Activated CD8-positive, alpha-beta memory T cell treated with anti-CD3 and anti-CD28 coated beads for 1 hour (primary cell): ENCODE measurements at regions not wholly inside any gene's neighbourhood (a gene's known extent, or its start where the extent isn't known, plus 50 kb on each side); places are given as distances from the start of the nearest gene placed in this dataset.
A peak's percentile ranks its signal among the peaks of the same experiment; 100 is the strongest.
"Not testable (repeated sequence)": the region's sequence is repeated elsewhere in the genome, so short reads cannot be mapped to it uniquely, and the experiment has no call there.

Experiments used
- DNase-seq, 2 donors: peaks; one replicate each; pipeline ENCODE4 v3.0.0-alpha.2; 2020; ENCODE audit warnings: low read depth in 1 of 2; ENCODE audit errors: extremely low read depth in 1 of 2

DNA sequence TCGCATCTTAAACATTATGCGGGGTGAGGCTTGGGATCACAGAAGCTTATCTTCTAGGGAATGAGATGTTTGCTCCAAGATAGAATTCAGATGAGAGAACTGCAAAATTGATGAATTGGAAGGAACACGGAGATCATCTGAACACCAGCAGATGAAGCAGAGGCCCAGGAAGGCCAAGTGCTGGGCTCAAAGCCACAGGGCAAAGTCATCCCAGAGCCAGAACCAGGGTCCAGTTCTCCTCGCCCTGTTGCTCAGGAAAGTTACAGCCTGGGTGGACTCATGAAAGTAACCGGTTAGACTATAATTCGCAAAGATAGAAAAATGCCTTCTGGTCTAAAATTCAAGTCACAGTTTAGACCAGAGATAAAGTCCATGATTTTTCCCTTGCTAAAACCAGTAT is 456.1 kb upstream of the ID2 start:
- no peak for DNase-seq

DNA sequence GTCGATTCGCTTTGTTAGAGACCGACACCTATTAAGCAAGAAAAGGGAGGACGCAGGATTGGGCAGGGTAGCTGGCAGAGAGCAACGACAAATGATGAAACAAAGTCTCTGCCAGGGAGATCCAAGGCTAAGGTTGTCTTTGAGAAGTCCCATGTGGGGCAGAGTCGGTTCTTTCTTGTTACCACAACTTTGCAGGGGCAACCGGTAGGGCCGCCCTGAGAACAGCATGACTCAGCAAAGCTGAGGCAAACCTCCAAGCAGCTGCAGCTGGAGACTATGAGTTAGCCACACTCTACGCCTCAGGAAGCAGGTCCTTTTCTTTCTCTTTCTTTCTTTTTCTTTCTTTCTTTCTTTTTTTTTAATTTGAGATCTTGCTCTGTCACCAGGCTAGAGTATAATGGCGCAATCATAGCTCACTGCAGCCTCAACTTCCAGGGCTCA is 452.3 kb upstream of the ID2 start:
- peak in 1 of 2 donors; percentile 19 for DNase-seq

- DNase-seq = no peak
Measured at GRCh38 chr2:8230466-8230865, 451.4 kb upstream of the ID2 start.

- no peak for DNase-seq
Measured at GRCh38 chr2:8231902-8232301, 450.0 kb upstream of the ID2 start.

- no peak for DNase-seq
Measured at GRCh38 chr2:8232871-8233270, 449.0 kb upstream of the ID2 start.

DNA sequence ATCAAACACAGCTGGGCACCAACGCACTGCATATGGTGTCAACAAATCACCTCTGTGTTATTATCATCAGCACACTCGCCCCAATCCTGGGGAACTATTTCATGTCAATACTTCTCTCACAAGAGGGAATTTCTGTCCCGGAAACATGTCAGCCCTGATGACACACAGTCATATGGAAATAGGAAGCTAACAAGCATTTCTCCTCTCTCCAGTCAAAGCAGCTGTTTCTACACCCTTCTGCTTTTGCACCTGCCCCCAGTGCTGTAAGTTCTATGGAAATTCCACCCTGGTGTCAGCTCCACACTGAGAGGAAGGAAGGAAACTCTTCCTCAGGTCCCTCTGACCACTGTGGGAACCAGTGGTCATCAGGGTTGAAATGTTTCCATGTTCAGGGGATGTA is 447.6 kb upstream of the ID2 start:
- DNase-seq = no peak

DNA sequence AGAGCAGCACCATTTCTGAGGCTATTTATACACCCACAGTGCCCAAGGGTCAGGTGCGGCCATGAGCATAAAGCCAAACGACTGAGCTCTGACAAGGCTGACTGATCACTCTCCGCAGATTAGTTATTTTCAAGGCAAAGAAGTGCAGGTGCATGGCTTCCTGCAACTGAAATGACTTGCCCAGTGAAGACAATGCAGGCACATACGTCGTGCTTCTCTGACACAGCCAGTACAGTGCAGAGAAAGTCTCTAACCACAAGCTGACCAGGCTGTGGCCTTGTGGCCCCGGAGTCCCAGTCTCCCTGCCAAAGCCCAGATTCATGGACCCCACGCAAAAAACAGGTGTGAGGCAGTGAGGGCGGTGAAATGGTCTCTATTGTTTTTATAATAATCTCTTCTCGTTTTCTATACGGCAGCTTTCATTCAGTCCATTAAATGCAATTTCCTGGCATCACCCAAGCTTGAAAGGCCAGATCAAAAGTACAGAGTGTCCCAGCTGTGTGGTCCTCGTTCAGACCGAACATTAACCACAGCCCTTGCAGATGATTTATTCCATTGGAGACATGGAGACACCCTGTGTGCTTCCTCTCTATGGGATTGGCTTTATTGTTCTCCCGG is 447.0 kb upstream of the ID2 start:
- DNase-seq = no peak

DNA sequence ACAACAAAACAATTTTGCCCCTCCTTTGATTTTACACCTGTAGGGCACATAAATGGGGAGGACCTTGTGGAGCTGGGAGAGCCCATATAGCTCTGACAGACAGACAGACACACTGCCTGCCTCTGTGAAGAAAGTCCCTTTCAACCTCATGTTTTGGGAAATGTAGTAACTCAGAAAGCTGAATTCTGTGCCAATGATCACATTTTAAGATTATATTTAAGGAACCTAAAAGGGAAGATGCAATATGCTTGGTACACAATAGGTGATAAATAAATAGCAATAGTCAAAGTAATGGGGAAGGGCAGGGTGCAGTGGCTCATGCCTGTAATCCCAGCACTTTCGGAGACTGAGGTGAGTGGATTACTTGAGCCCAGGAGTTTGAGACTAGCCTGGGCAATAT is 446.4 kb upstream of the ID2 start:
- DNase-seq = no peak

- no peak for DNase-seq
Measured at GRCh38 chr2:8236391-8236790, 445.5 kb upstream of the ID2 start.

DNA sequence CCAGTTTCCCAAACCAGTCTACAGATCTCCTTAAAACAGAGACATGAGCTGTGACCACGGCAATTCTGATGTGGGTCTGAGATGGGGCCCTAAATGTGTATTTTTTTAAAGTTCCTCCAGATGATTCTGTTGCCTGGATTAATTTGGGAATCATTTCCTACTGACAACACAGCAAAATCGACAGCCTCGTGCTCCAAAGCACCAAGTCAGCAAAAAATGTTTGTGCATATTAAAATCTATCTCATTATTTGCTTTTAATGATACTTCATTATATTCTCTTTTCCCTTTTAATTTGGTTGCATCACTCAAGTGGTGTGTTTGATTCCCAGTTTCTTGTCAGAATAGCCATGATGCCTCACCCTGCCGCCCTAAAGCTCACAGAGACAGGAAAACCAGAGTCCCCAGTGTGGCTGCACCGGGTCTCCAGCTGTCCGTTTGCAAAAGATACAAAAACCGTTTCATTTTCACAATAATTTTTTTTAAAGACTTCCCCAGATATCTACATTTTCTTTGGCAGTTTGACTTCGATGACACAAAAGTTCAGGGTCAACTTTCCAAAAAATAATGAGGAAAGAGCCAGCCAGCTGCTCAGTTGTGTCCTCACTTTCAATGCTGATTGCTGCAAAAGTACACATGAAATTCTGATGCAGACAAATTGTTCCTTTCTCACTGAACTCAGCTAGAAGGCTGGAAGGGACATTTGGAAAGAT is 443.2 kb upstream of the ID2 start:
- DNase-seq = no peak

DNA sequence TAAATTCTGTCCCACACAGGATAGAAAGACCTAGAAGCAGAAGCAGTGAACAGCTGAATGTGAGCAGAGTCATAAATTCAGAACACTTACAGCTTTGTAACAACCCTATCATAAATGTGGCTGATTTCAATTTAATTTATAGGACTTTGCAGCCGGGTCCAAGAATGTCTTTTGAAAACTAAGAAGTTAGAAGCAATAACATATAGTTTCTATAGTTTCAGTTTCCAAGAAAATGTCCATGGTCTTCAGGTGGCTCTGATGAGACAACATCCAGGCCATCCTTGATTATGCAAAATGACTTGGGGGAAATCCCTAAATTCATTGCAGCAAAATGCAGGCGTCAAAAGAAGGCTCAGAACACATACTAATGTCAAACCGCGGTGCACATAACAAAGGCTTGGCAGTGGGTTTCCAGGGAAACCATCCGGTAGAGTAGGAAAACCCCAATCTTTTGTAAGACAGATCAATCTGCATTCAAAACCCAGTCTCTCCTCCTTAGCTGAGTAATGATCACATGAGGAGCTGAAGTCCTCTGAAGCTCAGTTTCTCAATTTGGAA is 442.2 kb upstream of the ID2 start:
- DNase-seq = no peak

DNA sequence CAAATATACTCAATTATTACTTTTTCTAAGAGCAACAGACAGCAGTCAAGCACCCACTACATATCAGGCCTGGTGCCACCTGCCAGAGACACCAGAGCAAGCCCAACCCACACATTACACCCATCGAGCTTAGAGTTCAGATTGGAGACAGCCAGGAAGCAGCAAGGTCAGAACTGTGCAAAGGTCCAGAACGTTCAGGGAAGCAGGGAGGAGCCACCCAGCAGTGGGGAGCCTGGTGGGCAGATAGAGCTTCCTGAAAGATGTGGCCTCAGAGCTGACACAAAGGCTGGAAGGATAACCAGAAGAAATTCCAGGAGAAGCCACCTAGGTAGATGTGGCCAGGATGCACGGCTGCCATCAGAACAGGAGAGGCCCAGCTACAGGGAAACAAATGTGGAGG is 440.5 kb upstream of the ID2 start:
- DNase-seq = no peak

- DNase-seq = no peak
Measured at GRCh38 chr2:8242739-8243138, 439.1 kb upstream of the ID2 start.

- no peak for DNase-seq
Measured at GRCh38 chr2:8243748-8244400, 438.0 kb upstream of the ID2 start.

DNA sequence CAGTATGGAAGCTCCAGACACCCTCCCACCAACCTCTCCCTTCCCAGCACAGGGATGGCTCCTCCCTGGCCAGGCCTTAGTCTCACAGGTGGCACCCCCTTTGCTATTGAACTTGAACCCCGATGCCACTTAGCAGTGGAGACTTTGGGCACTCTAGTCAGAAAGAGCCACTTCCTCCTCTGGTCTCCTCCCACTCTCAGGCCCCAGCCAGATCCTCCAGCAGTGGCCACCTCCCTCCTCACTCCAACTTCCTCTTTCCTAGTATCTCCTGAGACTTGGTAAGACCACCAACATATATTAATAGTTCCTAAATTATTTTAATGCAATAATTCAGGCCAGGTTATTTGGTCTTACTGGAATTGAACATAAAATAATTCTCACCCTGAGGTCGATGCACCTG is 437.2 kb upstream of the ID2 start:
- no peak for DNase-seq

DNA sequence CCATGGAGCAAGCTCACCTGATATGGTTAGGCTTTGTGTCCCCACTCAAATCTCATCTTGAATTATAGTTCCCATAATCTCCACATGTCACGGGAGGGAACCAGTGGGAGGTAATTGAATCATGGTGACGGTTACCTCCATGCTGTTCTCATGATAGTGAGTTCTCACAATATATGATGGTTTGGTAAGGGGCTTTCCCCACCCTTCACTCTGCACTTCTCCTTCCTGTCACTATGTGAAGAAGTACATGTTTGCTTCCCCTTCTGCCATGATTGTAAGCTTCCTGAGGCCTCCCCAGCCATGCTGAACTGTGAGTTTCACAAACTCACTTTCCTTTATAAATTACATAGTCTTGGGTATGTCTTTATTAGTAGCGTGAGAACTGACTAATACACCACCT is 435.7 kb upstream of the ID2 start:
- no peak for DNase-seq

- no peak for DNase-seq
Measured at GRCh38 chr2:8247905-8248622, 433.8 kb upstream of the ID2 start.

GRCh38 chr2:8248623-8248957 is 433.3 kb upstream of the ID2 start:
- no peak for DNase-seq

DNA sequence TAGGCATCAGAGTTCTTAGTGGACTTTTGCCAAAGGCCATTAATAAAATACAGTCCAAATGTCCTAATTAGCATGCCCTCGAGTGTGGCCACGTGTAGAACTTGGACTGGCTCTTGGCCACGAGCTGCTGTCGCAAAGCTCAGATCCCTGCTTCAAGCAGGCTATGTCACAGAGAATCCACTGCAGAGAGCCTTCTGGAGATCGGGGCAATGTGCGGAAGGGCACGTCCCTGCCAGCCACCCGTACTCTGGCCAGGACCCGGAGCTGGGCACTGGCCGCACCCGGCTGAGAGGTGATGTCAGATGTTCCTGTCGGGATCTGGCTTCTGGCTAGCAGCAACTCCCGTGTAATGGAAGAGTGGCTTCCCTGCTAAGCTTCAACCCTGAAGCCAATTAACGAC is 432.7 kb upstream of the ID2 start:
- DNase-seq = no peak

DNA sequence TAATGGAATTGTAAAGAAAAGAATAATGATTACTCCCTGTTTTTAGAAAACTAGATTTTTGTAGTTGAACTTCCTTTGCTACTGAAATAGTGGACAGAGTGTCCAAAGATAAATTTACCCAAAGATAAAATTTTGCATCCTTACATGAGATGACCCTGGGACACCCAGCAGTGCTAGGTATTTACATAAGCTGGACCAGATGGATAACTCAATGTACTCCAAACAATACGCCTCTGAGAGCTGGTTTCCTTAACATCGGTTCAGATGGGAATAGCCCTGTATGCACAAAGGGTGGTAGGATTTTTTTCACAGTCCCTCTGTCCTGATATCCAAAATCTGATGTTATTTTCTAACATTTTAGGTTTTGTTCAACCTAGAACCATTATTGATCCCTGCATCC is 432.1 kb upstream of the ID2 start:
- DNase-seq = no peak

- DNase-seq = not testable (repeated sequence)
Measured at GRCh38 chr2:8250290-8250689, 431.6 kb upstream of the ID2 start.

DNA sequence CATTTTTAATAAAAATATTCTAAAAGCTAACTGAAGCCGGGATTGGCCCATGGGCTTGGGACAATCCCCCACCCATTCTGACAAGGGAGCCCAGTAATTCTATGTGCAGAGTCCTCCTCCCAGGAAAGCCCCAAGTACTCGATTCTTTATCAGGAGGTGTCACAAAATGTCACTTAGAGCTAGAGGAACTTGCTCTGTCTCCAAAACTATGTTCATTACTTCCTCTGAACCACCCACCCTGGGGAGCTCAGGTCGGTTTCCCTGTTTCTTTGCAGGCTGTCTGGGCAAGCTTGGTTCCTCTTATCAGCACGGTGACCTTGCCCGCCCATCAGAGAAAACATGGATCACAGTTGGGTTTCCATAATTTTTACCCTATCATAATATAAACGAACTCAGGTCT is 430.6 kb upstream of the ID2 start:
- DNase-seq = no peak
